Islet precursor cell (in vitro differentiated cells): ENCODE measurements at regions not wholly inside any gene's neighbourhood (a gene's known extent, or its start where the extent isn't known, plus 50 kb on each side); places are given as distances from the start of the nearest gene placed in this dataset.
"Not testable (repeated sequence)": the region's sequence is repeated elsewhere in the genome, so short reads cannot be mapped to it uniquely, and the experiment has no call there.

Source experiments
- DNase-seq: peaks from one replicate; pipeline ENCODE4 v3.0.0-alpha.2; 2018

DNA sequence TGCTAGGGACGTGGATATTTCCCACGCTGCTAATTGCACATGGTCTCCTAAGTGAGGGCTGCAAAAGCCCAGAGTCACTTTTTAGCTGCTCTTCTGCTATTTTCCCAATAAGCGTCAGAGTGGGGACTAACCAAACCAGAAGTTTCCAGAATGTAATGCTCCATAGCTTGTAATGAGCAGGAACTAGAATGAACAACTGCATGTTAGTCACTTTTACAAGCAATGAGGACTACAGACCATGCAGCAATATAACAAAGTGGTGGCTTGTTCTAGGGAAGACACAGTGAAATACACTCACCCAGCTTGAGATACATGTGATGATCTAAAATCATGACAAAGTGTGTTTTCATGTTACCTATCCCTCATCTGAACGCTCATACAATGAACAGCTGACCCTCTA lies 314.1 kb upstream of the SGK1 start:
- no peak for DNase-seq

DNA sequence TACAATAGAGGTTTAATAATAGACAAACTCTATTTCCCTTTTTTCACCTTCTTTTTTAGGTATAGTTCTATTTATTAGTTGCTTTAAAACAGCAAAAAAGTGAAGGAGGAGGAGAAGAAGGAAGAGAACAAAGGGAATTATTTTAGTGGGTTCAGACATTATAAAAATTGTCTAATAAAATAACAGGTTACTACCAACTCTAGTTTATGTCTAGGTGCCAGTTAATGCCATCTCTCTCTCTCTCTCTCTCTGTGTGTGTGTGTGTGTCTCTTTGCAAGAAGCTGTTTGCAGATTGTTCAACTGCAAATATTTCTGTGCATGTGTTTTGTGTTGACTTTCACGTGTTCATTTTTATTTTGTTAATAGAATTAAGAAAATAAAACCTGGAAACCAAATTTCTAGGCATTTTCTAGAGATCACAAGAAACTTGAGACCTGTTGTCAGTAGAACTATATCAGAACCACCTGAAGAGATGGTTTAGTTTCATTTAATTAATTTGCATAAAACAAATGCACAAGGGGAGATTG lies 313.5 kb upstream of the SGK1 start:
- DNase-seq = no peak

DNA sequence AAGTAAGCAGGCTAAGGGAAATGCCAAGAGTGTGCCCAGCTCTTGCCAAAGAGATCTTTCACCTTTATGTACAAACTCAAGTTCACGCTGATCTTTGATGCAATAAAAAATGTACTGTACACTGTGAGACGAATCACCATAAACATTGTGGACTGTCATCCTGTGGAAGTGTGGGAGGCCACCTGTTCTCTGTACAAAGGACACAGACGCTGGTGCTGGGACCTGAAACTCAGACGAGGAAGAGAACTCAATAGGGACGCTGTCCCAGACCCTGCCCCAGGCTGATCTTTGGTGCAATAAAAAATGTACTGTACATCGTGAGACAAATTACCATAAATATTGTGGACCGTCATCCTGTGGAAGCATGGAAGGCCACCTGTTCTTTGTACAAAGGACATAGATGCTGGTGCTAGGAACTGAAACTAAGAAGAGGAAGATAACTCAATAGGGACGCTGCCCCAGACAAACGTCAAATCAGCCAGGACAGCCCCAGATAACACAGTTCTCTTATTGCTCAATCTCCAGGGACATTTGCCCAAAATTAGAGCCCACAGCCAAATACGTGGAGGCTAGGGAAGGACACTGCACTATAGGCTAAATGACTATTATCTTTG lies 312.7 kb upstream of the SGK1 start:
- DNase-seq = no peak

DNA sequence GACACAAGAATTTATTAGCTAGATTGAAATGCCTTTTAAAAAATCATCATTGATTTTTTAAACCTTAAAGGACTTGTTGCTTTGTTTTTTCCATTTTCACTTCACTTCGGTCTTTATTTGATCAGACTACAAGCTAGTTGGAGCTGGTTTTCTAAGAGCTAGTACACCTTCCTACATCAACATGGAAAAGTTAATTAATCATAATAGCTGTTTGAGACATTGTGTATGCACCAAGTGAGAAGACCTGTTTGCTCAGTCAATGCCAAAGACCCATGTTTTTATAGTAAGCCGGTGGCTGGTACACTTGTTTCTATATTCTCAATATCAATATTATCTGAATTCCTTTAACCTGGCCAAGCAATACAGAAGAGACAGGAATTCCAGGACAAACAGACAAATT lies 310.2 kb upstream of the SGK1 start:
- DNase-seq = no peak

- no peak for DNase-seq
Observed at GRCh38 chr6:134627707-134628106, 309.8 kb upstream of the SGK1 start.

- no peak for DNase-seq
Observed at GRCh38 chr6:134626589-134626988, 308.7 kb upstream of the SGK1 start.

- DNase-seq = no peak
Observed at GRCh38 chr6:134626086-134626485, 308.2 kb upstream of the SGK1 start.

DNA sequence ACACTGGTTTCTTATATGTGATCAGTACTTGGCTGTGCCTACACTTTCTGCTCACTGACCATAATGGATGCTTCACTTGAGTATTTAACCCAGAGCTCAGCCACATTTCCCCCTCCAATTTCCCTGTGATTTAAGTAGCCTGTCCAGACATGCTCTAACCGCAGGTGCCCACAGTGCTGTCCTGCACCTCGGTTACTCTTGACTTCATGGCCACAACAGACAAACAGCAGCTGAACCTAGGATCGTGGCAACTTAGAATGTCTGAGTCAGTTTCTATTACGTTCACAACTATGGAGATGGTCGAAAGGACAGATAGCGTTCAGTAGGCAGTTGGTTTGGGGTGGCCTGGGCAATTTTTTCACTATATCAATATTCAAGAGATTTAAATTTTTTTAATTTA lies 306.9 kb upstream of the SGK1 start:
- no peak for DNase-seq

DNA sequence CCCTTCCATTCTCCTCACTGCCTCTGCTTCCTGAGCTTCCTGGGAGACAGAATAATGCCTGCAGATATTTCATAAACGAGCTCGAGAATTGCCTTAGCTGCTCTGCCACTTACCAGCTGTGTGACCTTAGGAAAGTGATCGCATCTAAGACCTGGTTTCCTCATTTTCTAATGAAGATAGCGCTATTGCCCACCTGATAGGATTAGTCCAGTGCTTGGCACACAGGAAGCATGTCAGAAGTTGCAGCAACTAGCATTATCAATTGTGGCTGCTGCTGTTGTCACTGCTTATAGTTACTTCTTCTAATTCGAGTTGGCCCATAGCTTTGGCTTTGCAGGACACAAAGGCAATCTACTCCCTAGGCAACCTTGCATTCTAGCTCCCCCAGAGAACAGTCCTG lies 305.5 kb upstream of the SGK1 start:
- DNase-seq = no peak

DNA sequence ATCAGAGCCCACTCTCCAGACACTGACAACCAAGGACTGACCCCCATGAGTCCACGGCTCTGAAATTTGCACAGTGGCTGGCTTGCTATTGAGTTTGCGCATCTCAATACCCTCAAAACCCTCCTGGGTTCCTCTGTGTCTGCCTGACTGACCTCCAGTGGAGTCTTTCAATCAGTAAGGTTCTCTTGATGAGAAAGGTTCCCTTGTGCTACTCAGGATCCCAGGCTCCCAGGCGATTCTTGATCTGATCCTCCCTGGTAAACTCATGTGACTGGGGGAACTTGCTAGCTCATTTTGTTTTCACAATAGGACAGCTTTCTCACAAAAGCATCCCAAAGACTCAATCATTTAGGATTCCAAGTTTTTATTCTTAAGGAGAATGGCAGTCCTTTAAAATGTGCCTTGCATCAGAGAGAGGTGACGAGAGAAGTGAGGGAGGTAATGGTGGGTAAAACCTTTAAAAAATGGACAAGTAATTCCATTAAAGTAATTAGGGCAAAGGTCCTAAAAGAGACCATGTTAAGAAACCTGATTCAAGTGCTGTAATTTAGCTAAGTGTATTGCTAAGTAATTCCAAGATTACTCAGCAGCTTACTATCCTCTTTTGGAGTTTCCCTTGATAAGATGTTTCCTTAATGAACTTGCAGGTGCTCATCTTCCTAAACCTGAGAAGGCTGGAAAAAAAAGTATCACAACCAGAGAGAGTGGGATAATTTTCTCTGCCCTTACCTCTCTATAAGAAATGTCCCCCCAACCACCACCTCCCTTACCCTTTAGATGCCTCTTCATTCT lies 304.7 kb upstream of the SGK1 start:
- no peak for DNase-seq

GRCh38 chr6:134621858-134622257 lies 303.9 kb upstream of the SGK1 start:
- DNase-seq = no peak

DNA sequence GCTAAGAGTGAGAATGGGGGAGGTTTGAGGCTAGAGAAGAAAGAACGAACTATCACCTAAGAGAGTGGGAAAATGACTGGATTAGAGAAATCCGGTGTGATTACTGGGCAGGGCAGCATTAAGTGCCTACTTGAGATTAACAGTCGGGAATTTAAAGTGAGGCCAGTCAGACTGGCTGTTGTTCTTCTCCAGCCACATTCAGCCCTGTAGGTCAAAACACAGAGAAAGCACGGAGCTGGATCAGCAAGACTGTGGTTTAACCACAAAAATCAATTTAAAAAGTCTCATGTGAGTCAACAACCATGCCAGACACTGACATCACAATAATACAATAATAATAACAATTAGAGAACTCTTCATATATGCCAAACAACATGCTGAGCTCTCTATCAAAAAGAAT lies 301.9 kb upstream of the SGK1 start:
- no peak for DNase-seq

GRCh38 chr6:134619077-134619476 lies 301.2 kb upstream of the SGK1 start:
- no peak for DNase-seq

GRCh38 chr6:134614606-134615485 lies 296.9 kb upstream of the SGK1 start:
- no peak for DNase-seq

GRCh38 chr6:134612128-134612527 lies 294.2 kb upstream of the SGK1 start:
- DNase-seq = not testable (repeated sequence)

GRCh38 chr6:134610411-134610810 lies 292.5 kb upstream of the SGK1 start:
- DNase-seq = no peak

DNA sequence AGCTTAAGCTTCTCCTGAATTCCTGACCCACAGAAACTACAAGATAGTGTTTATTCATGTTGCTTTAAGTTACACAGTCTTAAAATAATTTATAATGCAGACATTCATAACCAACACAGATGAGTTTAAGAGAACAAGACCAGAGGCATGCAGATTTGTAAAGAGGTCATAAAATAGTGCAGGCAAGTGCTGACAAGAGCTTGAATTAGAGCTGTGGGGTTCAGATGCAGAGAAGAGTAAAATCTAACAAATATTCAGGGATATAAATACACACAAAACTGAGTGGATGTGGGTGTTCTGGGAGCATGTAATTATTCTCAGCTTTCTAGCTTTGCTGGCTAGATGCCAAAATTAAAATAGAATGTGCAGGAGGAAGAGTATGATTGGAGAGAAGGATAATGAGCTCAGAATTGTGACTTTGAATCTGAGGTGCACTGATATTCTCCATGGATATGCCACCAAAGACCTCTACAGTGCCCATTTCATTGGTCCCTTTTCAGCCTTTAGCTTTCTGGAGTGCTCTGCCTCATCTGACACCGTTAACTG lies 291.9 kb upstream of the SGK1 start:
- no peak for DNase-seq

- DNase-seq = no peak
Observed at GRCh38 chr6:134607411-134607810, 289.5 kb upstream of the SGK1 start.

DNA sequence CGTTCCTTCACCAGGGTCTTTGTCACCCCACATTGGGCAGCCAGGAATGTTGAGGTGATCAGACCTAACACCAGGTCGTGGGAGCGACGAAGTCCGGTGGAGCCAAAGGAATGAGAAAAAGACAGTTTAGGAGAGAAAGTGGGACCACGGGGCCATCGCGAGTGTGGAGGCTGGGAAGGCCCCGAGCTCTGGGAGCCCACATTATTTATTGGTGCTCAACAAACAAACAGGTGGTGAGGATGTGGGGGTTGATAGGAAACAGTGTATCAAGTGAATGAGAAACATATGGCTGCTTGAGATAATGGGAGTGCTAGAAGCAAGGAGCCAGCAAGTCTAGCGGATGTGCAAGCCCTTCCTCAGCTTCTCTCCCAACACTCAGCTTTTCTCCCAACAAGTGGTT lies 287.1 kb upstream of the SGK1 start:
- no peak for DNase-seq

DNA sequence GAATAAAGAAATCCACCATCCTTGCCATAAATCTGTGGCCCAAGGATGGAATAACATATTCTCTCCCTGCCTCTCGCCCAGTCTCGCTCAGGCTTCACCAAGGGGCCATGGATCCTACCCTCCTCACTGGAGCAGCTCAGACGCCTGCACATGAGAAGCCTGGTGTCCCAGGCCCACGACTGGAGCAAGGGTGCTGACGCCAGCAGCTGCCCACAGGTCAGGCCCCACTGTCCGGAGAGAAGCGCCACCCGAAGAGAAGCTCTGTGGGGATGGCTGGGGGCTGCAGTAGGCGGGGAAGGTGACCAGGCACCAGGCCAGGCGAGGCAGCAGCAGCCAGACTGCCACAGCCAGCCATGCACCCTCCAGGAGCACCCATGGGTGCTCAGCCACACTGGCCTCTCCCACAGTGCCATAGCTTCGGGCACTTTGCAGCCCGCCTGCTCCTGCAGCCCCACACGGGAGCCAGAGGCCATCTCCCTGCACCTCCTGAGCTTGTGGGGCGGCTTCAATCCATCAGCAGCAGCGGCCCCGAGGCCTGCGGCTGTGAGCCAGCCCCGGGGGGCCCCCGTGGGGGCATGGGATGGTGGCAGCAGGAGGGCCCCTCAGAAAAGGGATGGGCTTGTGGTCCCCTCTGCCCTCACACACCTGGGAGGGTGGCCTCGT lies 286.2 kb upstream of the SGK1 start:
- DNase-seq = no peak

DNA sequence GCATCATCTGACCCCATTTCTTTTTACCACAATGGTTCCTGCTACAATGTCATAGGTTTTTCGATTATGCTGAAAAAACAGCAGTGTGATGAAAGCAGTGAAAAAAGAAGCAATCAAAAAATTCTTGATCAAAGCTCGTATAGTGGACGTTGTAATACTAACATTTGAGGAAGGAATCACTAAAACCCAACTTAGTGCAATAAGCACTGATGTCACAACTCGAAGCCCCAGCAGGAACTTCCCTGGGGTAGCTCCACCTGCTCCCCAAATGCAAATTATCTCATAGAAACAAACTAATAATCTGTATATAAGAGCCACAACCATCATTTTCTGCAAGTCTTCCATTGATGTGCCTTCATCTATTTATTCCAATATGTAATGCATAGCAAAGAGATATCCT lies 285.6 kb upstream of the SGK1 start:
- no peak for DNase-seq

DNA sequence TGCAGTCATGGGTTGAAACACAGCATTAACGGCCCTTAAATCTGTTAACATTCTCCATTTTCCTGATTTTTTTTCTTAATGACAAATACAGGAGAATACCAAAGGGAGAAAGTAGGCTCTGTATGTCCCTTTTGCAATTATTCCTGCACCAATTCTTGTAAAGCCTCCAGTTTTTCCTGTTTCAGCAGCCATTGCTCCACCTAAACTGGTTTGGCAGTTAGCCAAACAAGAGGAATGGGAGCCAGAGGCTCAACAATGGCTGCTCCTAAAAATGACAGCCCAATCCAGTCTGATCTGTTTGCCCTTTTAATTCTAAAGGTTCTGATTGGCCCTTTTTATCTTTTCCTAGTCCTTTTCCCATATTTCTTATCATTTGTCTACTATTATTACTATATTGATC lies 284.2 kb upstream of the SGK1 start:
- DNase-seq = no peak

DNA sequence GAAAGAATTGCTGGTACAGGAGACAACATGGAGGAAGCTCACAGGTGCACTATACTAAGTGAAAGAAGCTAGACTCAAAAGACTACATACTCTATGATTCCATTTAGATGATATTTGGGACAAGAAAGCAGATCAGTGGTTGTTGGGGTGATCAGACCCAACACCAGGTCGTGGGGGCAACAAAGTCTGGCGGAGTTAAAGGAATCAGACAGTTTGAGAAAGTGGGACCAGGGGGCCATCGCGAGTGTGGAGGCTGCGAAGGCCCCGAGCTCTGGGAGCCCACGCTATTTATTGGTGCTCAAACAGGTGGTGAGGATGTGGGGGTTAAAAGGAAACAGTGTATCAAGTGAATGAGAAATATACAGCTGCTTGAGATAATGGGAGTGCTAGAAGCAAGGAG lies 282.8 kb upstream of the SGK1 start:
- DNase-seq = no peak
